ENCODE measurements at regions not wholly inside any gene's neighbourhood (a gene's known extent, or its start where the extent isn't known, plus 50 kb on each side); places are given as distances from the start of the nearest gene placed in this dataset.

DNA sequence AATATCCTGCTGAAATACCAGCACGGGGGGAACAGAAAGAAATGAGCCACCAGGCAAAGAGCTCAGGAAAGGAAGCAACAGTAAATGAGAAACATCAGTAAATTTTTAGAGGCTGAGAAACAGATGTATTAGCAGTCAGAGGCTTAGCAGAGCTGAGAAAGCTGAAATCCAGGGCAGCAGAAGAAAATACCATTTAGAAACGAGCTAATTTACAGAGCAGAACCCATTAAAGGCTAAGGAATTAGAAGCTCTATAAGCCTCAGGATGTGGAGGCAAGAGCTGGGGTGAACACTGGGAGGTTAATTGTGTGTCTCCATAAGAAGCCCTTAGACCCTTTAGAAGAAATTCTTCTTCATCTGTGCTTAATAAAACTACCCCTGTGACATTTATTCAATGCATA lies 178.6 kb upstream of the RGS17 start:
- ChIA-PET POLR2A (ENCODE audit: unreplicated experiment) (no interaction called here), CTCF (no interaction called here)
- Histone ChIP-seq H3K27ac (ENCODE audit: insufficient read depth, low read length) (no peak overlapping the region), H3K4me2 (ENCODE audit: low read depth, low read length) (no peak overlapping the region), H3K9me1 (ENCODE audit: insufficient read depth, low read length) (no peaks in the 10 kb centered on the region), H3K27me3 (ENCODE audit: control insufficient read depth, insufficient read depth, low read length) (no peaks in the 10 kb centered on the region), H2AK5ac (ENCODE audit: low read depth, low read length) (no peak overlapping the region), H2AK9ac (replicated peaks; ENCODE audit: low read depth, low read length, poor library complexity) (no peak overlapping the region), H2BK15ac (ENCODE audit: low read depth, low read length) (no peak overlapping the region), H3K36me3 (ENCODE audit: control insufficient read depth, insufficient read depth, low read length) (no peaks in the 10 kb centered on the region), H2BK5ac (ENCODE audit: low read depth, low read length, poor library complexity, severe bottlenecking) (no peak overlapping the region), H4K20me1 (ENCODE audit: insufficient read depth, low read length) (no peaks in the 10 kb centered on the region), H2AFZ (replicated peaks; ENCODE audit: low read length, poor library complexity) (no peak overlapping the region), H3K9ac (ENCODE audit: low read depth, low read length) (no peak overlapping the region), H3K4ac (ENCODE audit: low read depth, low read length) (no peak overlapping the region), H2BK20ac (ENCODE audit: low read depth, low read length) (no peak overlapping the region), H2BK120ac (ENCODE audit: low read depth, low read length) (no peak overlapping the region), H3K18ac (ENCODE audit: low read depth, low read length) (no peak overlapping the region), H3K4me1 (ENCODE audit: control insufficient read depth, insufficient read depth, low read length) (no peaks in the 10 kb centered on the region), H3K14ac (replicated peaks; ENCODE audit: low read depth, low read length) (no peak overlapping the region), H3K4me3 (ENCODE audit: insufficient read depth, low read depth, low read length) (no peak overlapping the region), H4K5ac (ENCODE audit: low read depth, low read length) (no peak overlapping the region), H3K23ac (ENCODE audit: low read depth, low read length) (no peak overlapping the region), H3K56ac (ENCODE audit: extremely low read depth, insufficient read depth, low read length) (no peak overlapping the region), H4K8ac (ENCODE audit: low read depth in 2 of 2, low read length in 2 of 2) (no peak overlapping the region), H3K79me1 (ENCODE audit: low read depth in 1 of 2, low read length in 2 of 2) (no peaks in the 10 kb centered on the region), H3K9me3 (ENCODE audit: control insufficient read depth, insufficient read depth, low read length) (no peaks in the 10 kb centered on the region), H4K91ac (ENCODE audit: insufficient read depth, low read depth, low read length) (no peak overlapping the region)
- ATAC-seq (ENCODE audit: low read depth) (no peak), DNase-seq (no peak)
- TF ChIP-seq, protein P1, sequence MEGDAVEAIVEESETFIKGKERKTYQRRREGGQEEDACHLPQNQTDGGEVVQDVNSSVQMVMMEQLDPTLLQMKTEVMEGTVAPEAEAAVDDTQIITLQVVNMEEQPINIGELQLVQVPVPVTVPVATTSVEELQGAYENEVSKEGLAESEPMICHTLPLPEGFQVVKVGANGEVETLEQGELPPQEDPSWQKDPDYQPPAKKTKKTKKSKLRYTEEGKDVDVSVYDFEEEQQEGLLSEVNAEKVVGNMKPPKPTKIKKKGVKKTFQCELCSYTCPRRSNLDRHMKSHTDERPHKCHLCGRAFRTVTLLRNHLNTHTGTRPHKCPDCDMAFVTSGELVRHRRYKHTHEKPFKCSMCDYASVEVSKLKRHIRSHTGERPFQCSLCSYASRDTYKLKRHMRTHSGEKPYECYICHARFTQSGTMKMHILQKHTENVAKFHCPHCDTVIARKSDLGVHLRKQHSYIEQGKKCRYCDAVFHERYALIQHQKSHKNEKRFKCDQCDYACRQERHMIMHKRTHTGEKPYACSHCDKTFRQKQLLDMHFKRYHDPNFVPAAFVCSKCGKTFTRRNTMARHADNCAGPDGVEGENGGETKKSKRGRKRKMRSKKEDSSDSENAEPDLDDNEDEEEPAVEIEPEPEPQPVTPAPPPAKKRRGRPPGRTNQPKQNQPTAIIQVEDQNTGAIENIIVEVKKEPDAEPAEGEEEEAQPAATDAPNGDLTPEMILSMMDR (conservative IDR thresholded peaks at IDR 0.05; ENCODE audit: low read depth, low read length) = no peak
- TF ChIP-seq, protein P2, sequence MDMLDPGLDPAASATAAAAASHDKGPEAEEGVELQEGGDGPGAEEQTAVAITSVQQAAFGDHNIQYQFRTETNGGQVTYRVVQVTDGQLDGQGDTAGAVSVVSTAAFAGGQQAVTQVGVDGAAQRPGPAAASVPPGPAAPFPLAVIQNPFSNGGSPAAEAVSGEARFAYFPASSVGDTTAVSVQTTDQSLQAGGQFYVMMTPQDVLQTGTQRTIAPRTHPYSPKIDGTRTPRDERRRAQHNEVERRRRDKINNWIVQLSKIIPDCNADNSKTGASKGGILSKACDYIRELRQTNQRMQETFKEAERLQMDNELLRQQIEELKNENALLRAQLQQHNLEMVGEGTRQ (IDR thresholded peaks at IDR 0.05; ENCODE audit: low read depth, low read length) = no peak
- TF ChIP-seq MXI1 (IDR thresholded peaks at IDR 0.05; ENCODE audit: borderline replicate concordance, low read depth, low read length) = no peak
- TF ChIP-seq MAZ (IDR thresholded peaks at IDR 0.05; ENCODE audit: borderline replicate concordance, low read depth, low read length) = no peak
- TF ChIP-seq POLR2A (IDR thresholded peaks at IDR 0.05; ENCODE audit: low read depth, low read length) = no peak
- no peak for TF ChIP-seq NFE2L2 (IDR thresholded peaks at IDR 0.05; ENCODE audit: low read depth, low read length)
- dilution Hi-C loops (cut with HindIII; ENCODE audit: low sequenced_read_pairs, unreplicated experiment) = no loop called here
- intact Hi-C loops (cut with micrococcal nuclease) = loop anchor here (5.0 kb wide), 1 partner anchor 357 kb away; no protein-coding TSS in a partner anchor
- WGBS, 2 experiments (ENCODE audit: extremely low coverage in 2 of 2, insufficient read length in 1 of 2) = no CpG with 5 or more reads among the region's 2 CpGs
- no TSS peak for BruUV-seq (replicated peaks)
- in situ Hi-C loops (cut with MboI; ENCODE audit: low sequenced_read_pairs) = no loop called here
